SK-N-SH treated with all-trans-retinoic acid at 6 μM for 48 hours (cell line): ENCODE measurements at regions not wholly inside any gene's neighbourhood (a gene's known extent, or its start where the extent isn't known, plus 50 kb on each side); places are given as distances from the start of the nearest gene placed in this dataset.

Experiments
- ATAC-seq: fragments of 200-7000 bp; cut with Tn5 transposase; 3 replicates; pipeline ENCODE4 v1.9.1; 2020; ENCODE audit warnings: mild to moderate bottlenecking, moderate library complexity
- ARNTL ChIP-seq: fragments of 450-650 bp; formaldehyde crosslinking; IDR thresholded peaks from 2 replicates; pipeline ENCODE4 v1.5.0; 2020; ENCODE audit warnings: low read depth, mild to moderate bottlenecking, moderate library complexity, borderline replicate concordance
- BACH2 ChIP-seq: fragments of 250-450 bp; sonication (Bioruptor Pico); IDR thresholded peaks from 2 replicates; pipeline ENCODE4 v1.9.0; 2021; ENCODE audit warnings: mild to moderate bottlenecking, borderline replicate concordance
- CSDC2 ChIP-seq: fragments of 250-450 bp; sonication (Bioruptor Pico); IDR thresholded peaks from 2 replicates; pipeline ENCODE4 v1.5.0; 2020; ENCODE audit warnings: mild to moderate bottlenecking, moderate library complexity
- ESRRG ChIP-seq: fragments of 250-450 bp; sonication (Bioruptor Pico); IDR thresholded peaks from 2 replicates; pipeline ENCODE4 v1.6.1; 2021; ENCODE audit warnings: mild to moderate bottlenecking
- GLIS3 ChIP-seq: fragments of 250-450 bp; sonication (Bioruptor Pico); IDR thresholded peaks from 2 replicates; pipeline ENCODE4 v1.5.0; 2020; ENCODE audit warnings: mild to moderate bottlenecking, moderate library complexity
- ISL1 ChIP-seq: fragments of 250-450 bp; sonication (Bioruptor Pico); IDR thresholded peaks from 2 replicates; pipeline ENCODE4 v2.1.2; 2022; ENCODE audit warnings: mild to moderate bottlenecking, moderate library complexity
- OSR1 ChIP-seq: fragments of 250-450 bp; sonication (Bioruptor Pico); IDR thresholded peaks from 2 replicates; pipeline ENCODE4 v1.8.0; 2022; ENCODE audit warnings: moderate library complexity, mild to moderate bottlenecking, inconsistent platforms
- PPARA ChIP-seq: fragments of 250-450 bp; sonication (Bioruptor Pico); IDR thresholded peaks from 2 replicates; pipeline ENCODE4 v1.5.0; 2020; ENCODE audit warnings: mild to moderate bottlenecking, borderline replicate concordance
- RARB ChIP-seq: fragments of 250-450 bp; sonication (Bioruptor Pico); IDR thresholded peaks from 2 replicates; pipeline ENCODE4 v1.8.0; 2021; ENCODE audit warnings: mild to moderate bottlenecking, moderate library complexity
- SNAI2 ChIP-seq: fragments of 250-450 bp; sonication (Bioruptor Pico); IDR thresholded peaks from 2 replicates; pipeline ENCODE4 v1.5.0; 2020; ENCODE audit warnings: mild to moderate bottlenecking, moderate library complexity
- TCF4 ChIP-seq: fragments of 250-450 bp; sonication (Bioruptor Pico); IDR thresholded peaks from 2 replicates; pipeline ENCODE4 v1.8.0; 2021; ENCODE audit warnings: mild to moderate bottlenecking, moderate library complexity, borderline replicate concordance
- ZC3H10 ChIP-seq: fragments of 250-450 bp; sonication (Bioruptor Pico); IDR thresholded peaks from 2 replicates; pipeline ENCODE4 v1.5.1; 2021; ENCODE audit warnings: mild to moderate bottlenecking, moderate library complexity
- ZFP3 ChIP-seq: fragments of 250-450 bp; sonication (Bioruptor Pico); IDR thresholded peaks from 2 replicates; pipeline ENCODE4 v1.5.0; 2020; ENCODE audit warnings: mild to moderate bottlenecking, moderate library complexity
- ZNF565 ChIP-seq: fragments of 450-650 bp; formaldehyde crosslinking; conservative IDR thresholded peaks from 2 replicates; pipeline ENCODE4 v1.5.0; 2020; ENCODE audit warnings: low read depth, mild to moderate bottlenecking, moderate library complexity
- ZNF70 ChIP-seq: fragments of 450-650 bp; formaldehyde crosslinking; IDR thresholded peaks from 2 replicates; pipeline ENCODE4 v1.5.0; 2020; ENCODE audit warnings: mild to moderate bottlenecking, moderate library complexity
- ZNF8 ChIP-seq: fragments of 450-650 bp; formaldehyde crosslinking; IDR thresholded peaks from 2 replicates; pipeline ENCODE4 v1.5.0; 2020; ENCODE audit warnings: mild to moderate bottlenecking, moderate library complexity
- TF ChIP-seq, protein P1 (sequence below): fragments of 250-450 bp; sonication (Bioruptor Pico); IDR thresholded peaks from 2 replicates; pipeline ENCODE4 v1.5.1; 2020; ENCODE audit warnings: low read depth, mild to moderate bottlenecking, moderate library complexity
- TF ChIP-seq, protein P2 (sequence below): fragments of 250-450 bp; sonication (Bioruptor Pico); IDR thresholded peaks from 2 replicates; pipeline ENCODE4 v1.8.0; 2020; ENCODE audit warnings: mild to moderate bottlenecking, moderate library complexity, borderline replicate concordance
- TF ChIP-seq, protein P3 (sequence below): fragments of 250-450 bp; sonication (Bioruptor Pico); IDR thresholded peaks from 2 replicates; pipeline ENCODE4 v1.5.0; 2020; ENCODE audit warnings: mild to moderate bottlenecking, moderate library complexity
- TF ChIP-seq, protein P4 (sequence below): fragments of 250-450 bp; sonication (Bioruptor Pico); IDR thresholded peaks from 2 replicates; pipeline ENCODE4 v1.8.0; 2021; ENCODE audit warnings: low read depth, mild to moderate bottlenecking, moderate library complexity, borderline replicate concordance
- TF ChIP-seq, protein P5 (sequence below): fragments of 250-450 bp; sonication (Bioruptor Pico); IDR thresholded peaks from 2 replicates; pipeline ENCODE4 v1.5.1; 2021; ENCODE audit warnings: mild to moderate bottlenecking, moderate library complexity

DNA sequence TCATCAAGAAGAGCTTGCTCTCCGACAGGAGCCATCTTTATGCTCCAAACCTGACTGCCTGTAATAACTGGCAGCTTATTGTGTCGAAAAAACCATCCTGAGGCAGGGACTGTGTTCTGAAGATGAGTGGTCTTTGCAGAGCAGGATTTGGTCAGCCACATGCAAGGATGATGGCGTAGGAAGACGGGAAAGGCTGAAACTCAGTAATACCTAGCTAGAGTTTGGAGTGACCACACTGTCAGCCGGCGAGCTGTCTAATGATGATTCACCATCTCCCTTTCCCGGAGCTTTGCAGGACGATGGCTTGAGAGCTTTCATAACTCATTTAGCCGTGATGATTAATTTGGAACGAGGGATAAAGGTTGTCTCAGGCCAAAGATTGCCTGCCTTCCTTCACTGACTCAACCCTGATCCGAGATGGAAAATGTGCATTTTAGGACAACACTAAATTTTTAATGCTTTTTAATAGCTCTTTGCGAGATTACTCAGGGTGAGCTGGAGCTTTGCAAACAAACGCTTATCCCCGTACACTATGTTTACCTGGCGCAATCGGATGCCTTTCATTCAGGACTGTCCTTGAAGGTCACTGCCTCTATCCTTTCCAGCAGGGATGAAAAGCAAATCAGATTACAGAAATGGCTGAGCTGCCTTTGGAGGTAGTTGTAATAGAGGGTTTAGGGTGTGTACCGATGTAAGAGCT is 288.5 kb downstream of the ASMT start (continued):
- TF ChIP-seq, protein P1, sequence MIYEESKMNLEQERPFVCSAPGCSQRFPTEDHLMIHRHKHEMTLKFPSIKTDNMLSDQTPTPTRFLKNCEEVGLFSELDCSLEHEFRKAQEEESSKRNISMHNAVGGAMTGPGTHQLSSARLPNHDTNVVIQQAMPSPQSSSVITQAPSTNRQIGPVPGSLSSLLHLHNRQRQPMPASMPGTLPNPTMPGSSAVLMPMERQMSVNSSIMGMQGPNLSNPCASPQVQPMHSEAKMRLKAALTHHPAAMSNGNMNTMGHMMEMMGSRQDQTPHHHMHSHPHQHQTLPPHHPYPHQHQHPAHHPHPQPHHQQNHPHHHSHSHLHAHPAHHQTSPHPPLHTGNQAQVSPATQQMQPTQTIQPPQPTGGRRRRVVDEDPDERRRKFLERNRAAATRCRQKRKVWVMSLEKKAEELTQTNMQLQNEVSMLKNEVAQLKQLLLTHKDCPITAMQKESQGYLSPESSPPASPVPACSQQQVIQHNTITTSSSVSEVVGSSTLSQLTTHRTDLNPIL (CRISPR knock-in tag) = no peak
- TF ChIP-seq ZNF8 = no peak
- no peak for TF ChIP-seq ZNF70
- no peak for TF ChIP-seq ESRRG (CRISPR knock-in tag)
- TF ChIP-seq, protein P2, sequence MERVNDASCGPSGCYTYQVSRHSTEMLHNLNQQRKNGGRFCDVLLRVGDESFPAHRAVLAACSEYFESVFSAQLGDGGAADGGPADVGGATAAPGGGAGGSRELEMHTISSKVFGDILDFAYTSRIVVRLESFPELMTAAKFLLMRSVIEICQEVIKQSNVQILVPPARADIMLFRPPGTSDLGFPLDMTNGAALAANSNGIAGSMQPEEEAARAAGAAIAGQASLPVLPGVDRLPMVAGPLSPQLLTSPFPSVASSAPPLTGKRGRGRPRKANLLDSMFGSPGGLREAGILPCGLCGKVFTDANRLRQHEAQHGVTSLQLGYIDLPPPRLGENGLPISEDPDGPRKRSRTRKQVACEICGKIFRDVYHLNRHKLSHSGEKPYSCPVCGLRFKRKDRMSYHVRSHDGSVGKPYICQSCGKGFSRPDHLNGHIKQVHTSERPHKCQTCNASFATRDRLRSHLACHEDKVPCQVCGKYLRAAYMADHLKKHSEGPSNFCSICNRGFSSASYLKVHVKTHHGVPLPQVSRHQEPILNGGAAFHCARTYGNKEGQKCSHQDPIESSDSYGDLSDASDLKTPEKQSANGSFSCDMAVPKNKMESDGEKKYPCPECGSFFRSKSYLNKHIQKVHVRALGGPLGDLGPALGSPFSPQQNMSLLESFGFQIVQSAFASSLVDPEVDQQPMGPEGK = no peak
- no peak for TF ChIP-seq TCF4 (CRISPR knock-in tag)
- TF ChIP-seq ZFP3 = no peak
- no peak for TF ChIP-seq ARNTL (CRISPR knock-in tag)
- TF ChIP-seq ZC3H10 (CRISPR knock-in tag) = no peak
- no peak for TF ChIP-seq PPARA (CRISPR knock-in tag)

DNA sequence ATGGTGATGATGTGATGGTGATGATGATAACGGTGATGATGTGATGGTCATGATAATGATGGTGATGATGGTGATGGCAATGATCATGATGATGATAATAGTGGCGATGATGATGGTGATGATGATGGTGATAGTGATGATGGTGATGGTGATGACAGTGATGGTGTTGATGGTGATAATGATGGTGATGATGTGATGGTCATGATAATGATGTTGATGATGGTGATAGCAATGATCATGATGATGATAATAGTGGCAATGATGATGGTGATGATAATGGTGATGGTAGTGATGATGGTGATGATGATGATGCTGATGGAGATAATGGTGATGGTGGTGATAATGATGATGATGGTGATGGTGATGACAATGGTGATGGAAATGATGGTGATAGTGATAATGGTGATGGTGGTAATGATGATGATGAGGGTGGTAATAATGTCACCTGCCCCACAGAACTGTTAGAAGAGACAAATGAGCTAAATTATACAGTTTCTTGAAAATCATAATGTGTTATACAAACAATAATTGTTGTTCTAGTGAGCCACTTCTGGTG is 289.9 kb downstream of the ASMT start:
- TF ChIP-seq PPARA (CRISPR knock-in tag) (no peak), CSDC2 (no peak), OSR1 (no peak), ISL1 (CRISPR knock-in tag) (no peak), GLIS3 (CRISPR knock-in tag) (no peak), TCF4 (CRISPR knock-in tag) (no peak), RARB (CRISPR knock-in tag) (no peak), ZNF565 (CRISPR knock-in tag) (no peak), BACH2 (CRISPR knock-in tag) (no peak), ZNF70 (no peak), SNAI2 (no peak), ESRRG (CRISPR knock-in tag) (no peak)
- TF ChIP-seq, protein P3, sequence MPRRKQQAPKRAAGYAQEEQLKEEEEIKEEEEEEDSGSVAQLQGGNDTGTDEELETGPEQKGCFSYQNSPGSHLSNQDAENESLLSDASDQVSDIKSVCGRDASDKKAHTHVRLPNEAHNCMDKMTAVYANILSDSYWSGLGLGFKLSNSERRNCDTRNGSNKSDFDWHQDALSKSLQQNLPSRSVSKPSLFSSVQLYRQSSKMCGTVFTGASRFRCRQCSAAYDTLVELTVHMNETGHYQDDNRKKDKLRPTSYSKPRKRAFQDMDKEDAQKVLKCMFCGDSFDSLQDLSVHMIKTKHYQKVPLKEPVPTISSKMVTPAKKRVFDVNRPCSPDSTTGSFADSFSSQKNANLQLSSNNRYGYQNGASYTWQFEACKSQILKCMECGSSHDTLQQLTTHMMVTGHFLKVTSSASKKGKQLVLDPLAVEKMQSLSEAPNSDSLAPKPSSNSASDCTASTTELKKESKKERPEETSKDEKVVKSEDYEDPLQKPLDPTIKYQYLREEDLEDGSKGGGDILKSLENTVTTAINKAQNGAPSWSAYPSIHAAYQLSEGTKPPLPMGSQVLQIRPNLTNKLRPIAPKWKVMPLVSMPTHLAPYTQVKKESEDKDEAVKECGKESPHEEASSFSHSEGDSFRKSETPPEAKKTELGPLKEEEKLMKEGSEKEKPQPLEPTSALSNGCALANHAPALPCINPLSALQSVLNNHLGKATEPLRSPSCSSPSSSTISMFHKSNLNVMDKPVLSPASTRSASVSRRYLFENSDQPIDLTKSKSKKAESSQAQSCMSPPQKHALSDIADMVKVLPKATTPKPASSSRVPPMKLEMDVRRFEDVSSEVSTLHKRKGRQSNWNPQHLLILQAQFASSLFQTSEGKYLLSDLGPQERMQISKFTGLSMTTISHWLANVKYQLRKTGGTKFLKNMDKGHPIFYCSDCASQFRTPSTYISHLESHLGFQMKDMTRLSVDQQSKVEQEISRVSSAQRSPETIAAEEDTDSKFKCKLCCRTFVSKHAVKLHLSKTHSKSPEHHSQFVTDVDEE = no peak
- TF ChIP-seq, protein P1 (CRISPR knock-in tag) = no peak
- TF ChIP-seq, protein P4, sequence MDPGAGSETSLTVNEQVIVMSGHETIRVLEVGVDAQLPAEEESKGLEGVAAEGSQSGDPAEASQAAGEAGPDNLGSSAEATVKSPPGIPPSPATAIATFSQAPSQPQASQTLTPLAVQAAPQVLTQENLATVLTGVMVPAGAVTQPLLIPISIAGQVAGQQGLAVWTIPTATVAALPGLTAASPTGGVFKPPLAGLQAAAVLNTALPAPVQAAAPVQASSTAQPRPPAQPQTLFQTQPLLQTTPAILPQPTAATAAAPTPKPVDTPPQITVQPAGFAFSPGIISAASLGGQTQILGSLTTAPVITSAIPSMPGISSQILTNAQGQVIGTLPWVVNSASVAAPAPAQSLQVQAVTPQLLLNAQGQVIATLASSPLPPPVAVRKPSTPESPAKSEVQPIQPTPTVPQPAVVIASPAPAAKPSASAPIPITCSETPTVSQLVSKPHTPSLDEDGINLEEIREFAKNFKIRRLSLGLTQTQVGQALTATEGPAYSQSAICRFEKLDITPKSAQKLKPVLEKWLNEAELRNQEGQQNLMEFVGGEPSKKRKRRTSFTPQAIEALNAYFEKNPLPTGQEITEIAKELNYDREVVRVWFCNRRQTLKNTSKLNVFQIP (CRISPR knock-in tag) = no peak
- TF ChIP-seq, protein P2 = no peak
- TF ChIP-seq, protein P5, sequence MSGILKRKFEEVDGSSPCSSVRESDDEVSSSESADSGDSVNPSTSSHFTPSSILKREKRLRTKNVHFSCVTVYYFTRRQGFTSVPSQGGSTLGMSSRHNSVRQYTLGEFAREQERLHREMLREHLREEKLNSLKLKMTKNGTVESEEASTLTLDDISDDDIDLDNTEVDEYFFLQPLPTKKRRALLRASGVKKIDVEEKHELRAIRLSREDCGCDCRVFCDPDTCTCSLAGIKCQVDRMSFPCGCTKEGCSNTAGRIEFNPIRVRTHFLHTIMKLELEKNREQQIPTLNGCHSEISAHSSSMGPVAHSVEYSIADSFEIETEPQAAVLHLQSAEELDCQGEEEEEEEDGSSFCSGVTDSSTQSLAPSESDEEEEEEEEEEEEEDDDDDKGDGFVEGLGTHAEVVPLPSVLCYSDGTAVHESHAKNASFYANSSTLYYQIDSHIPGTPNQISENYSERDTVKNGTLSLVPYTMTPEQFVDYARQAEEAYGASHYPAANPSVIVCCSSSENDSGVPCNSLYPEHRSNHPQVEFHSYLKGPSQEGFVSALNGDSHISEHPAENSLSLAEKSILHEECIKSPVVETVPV (CRISPR knock-in tag) = no peak
- TF ChIP-seq, all 23 proteins: peak for 0
- ATAC-seq = no peak
